ENCODE measurements at regions not wholly inside any gene's neighbourhood (a gene's known extent, or its start where the extent isn't known, plus 50 kb on each side); places are given as distances from the start of the nearest gene placed in this dataset.

DNA sequence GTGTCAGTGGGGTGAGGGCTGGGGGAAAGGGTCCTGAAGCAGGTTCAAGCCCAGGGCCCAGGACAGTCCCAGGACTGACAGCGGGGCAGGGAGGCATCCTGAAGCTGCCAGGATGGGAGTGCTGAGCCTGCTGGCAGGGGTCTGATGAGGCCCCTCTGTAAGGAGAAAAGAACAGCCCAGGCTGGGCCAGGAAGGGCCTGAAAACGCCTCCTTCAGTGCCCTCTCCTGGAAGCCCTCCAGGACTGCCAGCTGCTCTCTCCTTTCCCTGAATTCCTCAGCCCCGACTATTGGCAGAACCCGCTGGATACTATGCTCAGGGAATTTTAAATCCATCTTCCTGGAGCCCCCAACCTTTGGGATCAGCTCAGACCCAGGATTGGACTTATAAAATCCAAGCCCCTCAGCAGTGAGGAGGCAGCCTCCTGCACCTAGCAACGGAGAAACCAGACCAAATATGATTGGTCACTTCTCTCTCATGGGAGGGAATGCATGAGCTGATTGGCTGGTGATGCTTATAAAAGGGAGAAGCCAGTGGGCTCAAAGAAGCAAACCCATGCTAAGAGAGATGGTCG lies 203.5 kb upstream of the LINGO1 start:
- no peaks in the 10 kb centered on the region for H3K36me3 ChIP-seq (ENCODE audit: control insufficient read depth in 1 of 2, insufficient read depth in 2 of 2, low read depth in 1 of 2, low read length in 2 of 2)
- H3K4ac ChIP-seq (ENCODE audit: low read depth in 1 of 2, low read length in 2 of 2), result no peak overlapping the region
- no peak overlapping the region for H2BK12ac ChIP-seq (ENCODE audit: low read length in 2 of 2)
- H4K8ac ChIP-seq (ENCODE audit: low read length), result no peak overlapping the region
- peaks cover 16% of the 10 kb centered on the region for H3K4me1 ChIP-seq (ENCODE audit: control insufficient read depth, insufficient read depth, low read depth, low read length)
- H3K18ac ChIP-seq (ENCODE audit: low read depth in 1 of 2, low read length in 2 of 2), result no peak overlapping the region
- no peaks in the 10 kb centered on the region for H3K9me3 ChIP-seq (ENCODE audit: control insufficient read depth, low read length)
- peak; percentile 29 for DNase-seq
- H3K23ac ChIP-seq (ENCODE audit: low read length in 2 of 2), result no peak overlapping the region
- H3K4me2 ChIP-seq (ENCODE audit: low read length, poor library complexity, severe bottlenecking), result no peak overlapping the region
- no peak overlapping the region for H3K14ac ChIP-seq (ENCODE audit: low read length in 2 of 2)
- H4K91ac ChIP-seq (ENCODE audit: low read length), result no peak overlapping the region
- no peak overlapping the region for H3K27ac ChIP-seq (ENCODE audit: low read length, poor library complexity, severe bottlenecking)
- no peak overlapping the region for H2BK15ac ChIP-seq (ENCODE audit: low read depth, poor library complexity, severe bottlenecking)
- H2AFZ ChIP-seq (ENCODE audit: low read depth, low read length), result no peak overlapping the region
- no peaks in the 10 kb centered on the region for H3K79me1 ChIP-seq (replicated peaks; ENCODE audit: low read length, poor library complexity, severe bottlenecking)
- H3K27me3 ChIP-seq (ENCODE audit: control insufficient read depth in 1 of 2, insufficient read depth in 1 of 2, low read length in 2 of 2), result peaks cover 59 to 94% of the 10 kb centered on the region in 2 experiments
- no peak overlapping the region for H2BK120ac ChIP-seq (ENCODE audit: low read depth, low read length)
- no peak overlapping the region for H2BK5ac ChIP-seq (ENCODE audit: low read depth, low read length, poor library complexity, severe bottlenecking)
- WGBS, result 49% methylated on average over 6 of the region's 6 CpGs
- no peak overlapping the region for H2AK5ac ChIP-seq (ENCODE audit: low read length, severe bottlenecking)
- no peak overlapping the region for H3K9ac ChIP-seq (ENCODE audit: low read length)
- H3K4me3 ChIP-seq (ENCODE audit: insufficient read depth in 1 of 2, low read depth in 1 of 2, low read length in 2 of 2), result no peak overlapping the region

DNA sequence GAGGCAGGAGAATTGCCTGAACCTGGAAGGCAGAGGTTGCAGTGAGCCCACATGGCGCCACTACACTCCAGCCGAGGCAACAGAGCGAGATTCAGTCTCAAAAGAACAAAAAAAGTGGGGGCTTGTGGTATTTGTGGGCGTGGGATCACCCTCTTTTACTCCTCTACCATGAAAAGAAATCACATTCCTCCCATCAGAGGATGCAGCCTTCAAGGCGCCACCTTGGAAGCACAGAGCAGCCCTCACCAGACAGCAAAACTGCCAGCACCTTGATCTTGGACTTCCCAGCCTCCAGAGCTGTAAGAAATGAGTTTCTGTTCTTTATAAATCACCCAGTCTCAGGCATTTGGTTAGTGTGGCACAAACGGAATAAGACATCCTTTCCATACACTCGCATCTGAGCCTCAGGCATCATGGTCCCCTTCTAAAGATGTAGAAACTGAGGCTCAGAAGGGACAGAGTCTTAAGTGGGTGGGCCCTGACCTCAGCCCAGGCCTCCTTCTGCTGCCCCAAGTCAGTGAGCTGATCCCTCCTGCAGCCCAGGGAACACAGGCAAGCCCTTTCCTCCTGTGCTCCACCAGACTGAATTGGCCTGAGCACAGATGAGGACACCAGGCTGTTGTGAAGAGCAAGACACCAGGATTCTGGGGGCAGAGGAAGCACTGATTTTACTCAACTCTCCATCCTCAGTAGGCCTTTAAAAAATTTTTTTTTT lies 201.7 kb upstream of the LINGO1 start:
- Histone ChIP-seq H2BK5ac (ENCODE audit: low read depth, low read length, poor library complexity, severe bottlenecking) (no peak overlapping the region), H3K4me2 (ENCODE audit: low read length, poor library complexity, severe bottlenecking) (no peak overlapping the region), H4K91ac (ENCODE audit: low read length) (no peak overlapping the region), H3K18ac (ENCODE audit: low read depth in 1 of 2, low read length in 2 of 2) (no peak overlapping the region), H3K27ac (ENCODE audit: low read length, poor library complexity, severe bottlenecking) (no peak overlapping the region), H3K9me3 (ENCODE audit: control insufficient read depth, low read length) (no peaks in the 10 kb centered on the region), H3K9ac (ENCODE audit: low read length) (no peak overlapping the region), H3K27me3 (ENCODE audit: control insufficient read depth in 1 of 2, insufficient read depth in 1 of 2, low read length in 2 of 2) (peaks cover 53 to 85% of the 10 kb centered on the region in 2 experiments), H4K8ac (ENCODE audit: low read length) (no peak overlapping the region), H3K4me3 (ENCODE audit: insufficient read depth in 1 of 2, low read depth in 1 of 2, low read length in 2 of 2) (no peak overlapping the region), H2BK120ac (ENCODE audit: low read depth, low read length) (no peak overlapping the region), H3K4me1 (ENCODE audit: control insufficient read depth, insufficient read depth, low read depth, low read length) (peaks cover 7% of the 10 kb centered on the region), H2BK12ac (ENCODE audit: low read length in 2 of 2) (no peak overlapping the region), H2BK15ac (ENCODE audit: low read depth, poor library complexity, severe bottlenecking) (no peak overlapping the region), H3K4ac (ENCODE audit: low read depth in 1 of 2, low read length in 2 of 2) (no peak overlapping the region), H2AK5ac (ENCODE audit: low read length, severe bottlenecking) (no peak overlapping the region), H3K14ac (ENCODE audit: low read length in 2 of 2) (no peak overlapping the region), H3K36me3 (ENCODE audit: control insufficient read depth in 1 of 2, insufficient read depth in 2 of 2, low read depth in 1 of 2, low read length in 2 of 2) (no peaks in the 10 kb centered on the region), H3K79me1 (replicated peaks; ENCODE audit: low read length, poor library complexity, severe bottlenecking) (no peaks in the 10 kb centered on the region), H3K23ac (ENCODE audit: low read length in 2 of 2) (no peak overlapping the region), H2AFZ (ENCODE audit: low read depth, low read length) (no peak overlapping the region)
- 81% methylated on average over 7 of the region's 7 CpGs for WGBS
- DNase-seq, result no peak

DNA sequence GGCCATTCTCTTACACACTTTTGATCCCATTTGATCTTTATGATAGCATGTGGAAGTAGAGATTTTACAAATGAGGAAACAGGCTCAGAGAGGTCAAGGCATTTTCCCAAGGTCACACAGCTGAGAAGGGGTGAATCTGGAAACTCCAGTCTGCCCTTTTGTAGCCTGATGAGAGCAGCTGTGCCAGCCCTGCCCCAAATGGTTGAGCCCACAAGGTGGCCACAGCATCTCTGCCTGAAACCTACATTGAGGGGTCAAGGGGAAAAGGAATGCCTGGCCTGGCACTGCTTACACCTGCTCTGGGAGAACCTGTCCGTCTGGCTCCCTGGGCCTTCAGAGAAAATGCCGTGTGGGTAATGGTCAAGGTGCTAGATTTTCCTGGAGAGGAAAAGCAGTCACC lies 200.2 kb upstream of the LINGO1 start:
- WGBS, result 54% methylated on average over 2 of the region's 2 CpGs
- Histone ChIP-seq H2BK12ac (ENCODE audit: low read length in 2 of 2) (no peak overlapping the region), H3K27ac (ENCODE audit: low read length, poor library complexity, severe bottlenecking) (no peak overlapping the region)

DNA sequence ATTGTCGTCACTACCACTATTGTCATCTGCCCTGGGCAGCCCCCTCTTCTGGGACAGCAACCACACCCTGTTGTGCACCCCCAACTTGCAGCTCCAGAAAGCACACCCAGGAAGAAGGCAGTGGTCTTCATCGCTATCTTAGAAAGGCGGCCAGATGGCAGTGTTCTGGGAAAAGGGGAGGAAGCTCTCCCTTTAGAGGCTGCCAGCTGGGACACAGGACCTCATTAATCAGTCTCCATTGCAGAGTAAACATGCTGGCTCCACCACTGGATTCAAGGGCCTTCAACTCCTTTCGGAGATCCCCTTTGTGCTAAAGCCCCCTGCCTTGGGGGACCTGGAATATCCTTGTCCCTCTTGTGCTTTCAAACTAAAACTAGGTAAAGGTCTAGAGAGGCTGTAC lies 199.3 kb upstream of the LINGO1 start:
- Histone ChIP-seq H3K4me2 (ENCODE audit: low read length, poor library complexity, severe bottlenecking) (no peak overlapping the region), H3K36me3 (ENCODE audit: control insufficient read depth in 1 of 2, insufficient read depth in 2 of 2, low read depth in 1 of 2, low read length in 2 of 2) (no peaks in the 10 kb centered on the region), H3K27ac (ENCODE audit: low read length, poor library complexity, severe bottlenecking) (no peak overlapping the region), H2BK12ac (ENCODE audit: low read length in 2 of 2) (no peak overlapping the region), H2AFZ (ENCODE audit: low read depth, low read length) (no peak overlapping the region), H3K14ac (ENCODE audit: low read length in 2 of 2) (no peak overlapping the region), H2BK5ac (ENCODE audit: low read depth, low read length, poor library complexity, severe bottlenecking) (no peak overlapping the region), H3K4ac (ENCODE audit: low read depth in 1 of 2, low read length in 2 of 2) (no peak overlapping the region), H2BK120ac (ENCODE audit: low read depth, low read length) (no peak overlapping the region), H4K8ac (ENCODE audit: low read length) (no peak overlapping the region), H3K18ac (ENCODE audit: low read depth in 1 of 2, low read length in 2 of 2) (no peak overlapping the region), H2AK5ac (ENCODE audit: low read length, severe bottlenecking) (no peak overlapping the region), H3K27me3 (ENCODE audit: control insufficient read depth in 1 of 2, insufficient read depth in 1 of 2, low read length in 2 of 2) (peaks cover 42 to 76% of the 10 kb centered on the region in 2 experiments), H3K4me3 (ENCODE audit: insufficient read depth in 1 of 2, low read depth in 1 of 2, low read length in 2 of 2) (no peak overlapping the region), H4K91ac (ENCODE audit: low read length) (no peak overlapping the region), H2BK15ac (ENCODE audit: low read depth, poor library complexity, severe bottlenecking) (no peak overlapping the region), H3K23ac (ENCODE audit: low read length in 2 of 2) (no peak overlapping the region), H3K79me1 (replicated peaks; ENCODE audit: low read length, poor library complexity, severe bottlenecking) (no peaks in the 10 kb centered on the region), H3K9me3 (ENCODE audit: control insufficient read depth, low read length) (no peaks in the 10 kb centered on the region), H3K4me1 (ENCODE audit: control insufficient read depth, insufficient read depth, low read depth, low read length) (peaks cover 5% of the 10 kb centered on the region), H3K9ac (ENCODE audit: low read length) (no peak overlapping the region)
- WGBS, result 67% methylated on average over 4 of the region's 4 CpGs
- no peak for DNase-seq

More for the DNA sequence above, 200.2 kb upstream of the LINGO1 start:
- Histone ChIP-seq H3K79me1 (replicated peaks; ENCODE audit: low read length, poor library complexity, severe bottlenecking) (no peaks in the 10 kb centered on the region), H3K4me3 (ENCODE audit: insufficient read depth in 1 of 2, low read depth in 1 of 2, low read length in 2 of 2) (no peak overlapping the region), H3K23ac (ENCODE audit: low read length in 2 of 2) (no peak overlapping the region), H2AK5ac (ENCODE audit: low read length, severe bottlenecking) (no peak overlapping the region), H3K14ac (ENCODE audit: low read length in 2 of 2) (no peak overlapping the region), H4K91ac (ENCODE audit: low read length) (no peak overlapping the region), H2AFZ (ENCODE audit: low read depth, low read length) (no peak overlapping the region), H4K8ac (ENCODE audit: low read length) (no peak overlapping the region), H2BK5ac (ENCODE audit: low read depth, low read length, poor library complexity, severe bottlenecking) (no peak overlapping the region), H3K9ac (ENCODE audit: low read length) (no peak overlapping the region), H3K18ac (ENCODE audit: low read depth in 1 of 2, low read length in 2 of 2) (no peak overlapping the region), H3K4me2 (ENCODE audit: low read length, poor library complexity, severe bottlenecking) (no peak overlapping the region), H2BK120ac (ENCODE audit: low read depth, low read length) (no peak overlapping the region), H3K4me1 (ENCODE audit: control insufficient read depth, insufficient read depth, low read depth, low read length) (peaks cover 5% of the 10 kb centered on the region), H2BK15ac (ENCODE audit: low read depth, poor library complexity, severe bottlenecking) (no peak overlapping the region), H3K27me3 (ENCODE audit: control insufficient read depth in 1 of 2, insufficient read depth in 1 of 2, low read length in 2 of 2) (peaks cover 42 to 77% of the 10 kb centered on the region in 2 experiments), H3K36me3 (ENCODE audit: control insufficient read depth in 1 of 2, insufficient read depth in 2 of 2, low read depth in 1 of 2, low read length in 2 of 2) (no peaks in the 10 kb centered on the region), H3K9me3 (ENCODE audit: control insufficient read depth, low read length) (no peaks in the 10 kb centered on the region), H3K4ac (ENCODE audit: low read depth in 1 of 2, low read length in 2 of 2) (no peak overlapping the region)
- no peak for DNase-seq
